NCI-H1694 (cell line): ENCODE measurements at regions not wholly inside any gene's neighbourhood (a gene's known extent, or its start where the extent isn't known, plus 50 kb on each side); places are given as distances from the start of the nearest gene placed in this dataset.

ENCODE experiments used
- DNase-seq: peaks from one replicate; lab custom pipeline; 2025; lab: John Stamatoyannopoulos, UW

DNA sequence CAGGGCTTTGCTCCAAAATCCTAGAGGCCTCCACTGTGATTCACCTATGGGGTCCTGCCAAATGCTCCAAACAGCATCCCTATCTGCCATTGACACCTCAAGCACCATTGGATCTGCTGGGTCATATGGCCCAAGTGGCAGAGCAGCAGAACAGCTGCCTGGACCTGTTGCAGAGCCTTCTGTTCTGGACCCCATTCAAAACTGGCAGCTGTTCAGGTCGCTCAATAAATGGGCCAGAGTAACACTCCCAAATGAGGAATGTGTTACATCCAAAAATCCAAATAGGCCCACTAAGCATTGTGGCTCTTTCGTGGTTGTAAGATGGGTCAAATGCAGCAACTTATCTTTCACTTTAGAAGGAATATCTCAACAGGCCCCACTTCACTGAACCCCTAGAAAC lies 783.6 kb downstream of the DCDC2C start:
- DNase-seq, result peak; percentile 37

DNA sequence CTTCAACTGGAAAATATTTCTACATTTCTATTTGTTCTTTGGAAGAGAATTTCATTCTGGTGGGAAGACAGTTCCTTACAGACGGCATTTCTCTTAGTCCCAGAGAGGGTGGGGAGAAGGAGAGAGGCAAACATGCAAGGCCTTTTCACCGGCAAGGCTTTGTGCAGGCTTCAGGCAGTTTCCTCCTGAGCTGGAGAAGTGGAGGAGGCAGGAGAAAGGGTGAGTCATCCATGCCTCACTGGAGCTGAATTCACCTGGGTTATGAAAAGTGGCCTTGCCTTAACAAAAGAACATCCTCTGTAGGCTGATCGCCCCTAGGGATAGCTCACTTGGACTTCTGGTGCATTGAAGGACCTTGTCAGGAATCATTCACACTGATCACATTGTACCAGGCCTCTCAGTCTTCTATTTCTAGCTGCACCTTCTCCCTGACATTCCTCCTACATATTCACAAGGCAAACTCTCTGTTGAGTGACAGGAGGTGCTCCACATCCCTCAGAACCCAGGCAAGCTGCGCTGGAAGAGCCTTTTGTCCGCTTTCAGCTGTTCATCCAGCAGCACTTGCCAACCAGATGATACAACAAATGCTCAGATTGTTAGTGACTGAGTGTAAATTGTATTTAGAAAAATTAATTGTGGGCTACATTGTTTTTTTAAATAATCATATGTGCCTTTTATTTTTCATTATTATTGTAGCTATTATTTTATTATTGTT lies 796.1 kb downstream of the DCDC2C start:
- no peak for DNase-seq

DNA sequence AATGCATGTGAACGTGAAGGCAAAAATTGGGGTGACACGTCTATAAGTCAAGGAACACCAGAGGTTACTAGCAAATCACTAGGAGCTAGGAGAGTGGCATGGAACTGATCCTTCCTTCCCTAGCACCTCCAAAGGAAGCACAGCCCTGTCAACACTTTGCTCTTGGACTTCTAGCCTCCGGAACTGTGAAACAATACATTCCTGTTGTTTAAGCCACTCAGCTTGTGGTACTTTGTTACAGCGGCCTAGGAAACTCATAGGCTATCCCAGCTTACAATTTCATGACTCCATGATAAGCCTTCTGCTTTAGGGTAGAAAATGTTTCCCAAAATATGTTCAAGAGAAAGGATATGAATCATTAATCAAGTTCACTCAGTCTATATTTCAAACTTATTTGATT lies 798.1 kb downstream of the DCDC2C start:
- no peak for DNase-seq

- no peak for DNase-seq
Observed at GRCh38 chr2:4502230-4502843, 799.0 kb downstream of the DCDC2C start.

DNA sequence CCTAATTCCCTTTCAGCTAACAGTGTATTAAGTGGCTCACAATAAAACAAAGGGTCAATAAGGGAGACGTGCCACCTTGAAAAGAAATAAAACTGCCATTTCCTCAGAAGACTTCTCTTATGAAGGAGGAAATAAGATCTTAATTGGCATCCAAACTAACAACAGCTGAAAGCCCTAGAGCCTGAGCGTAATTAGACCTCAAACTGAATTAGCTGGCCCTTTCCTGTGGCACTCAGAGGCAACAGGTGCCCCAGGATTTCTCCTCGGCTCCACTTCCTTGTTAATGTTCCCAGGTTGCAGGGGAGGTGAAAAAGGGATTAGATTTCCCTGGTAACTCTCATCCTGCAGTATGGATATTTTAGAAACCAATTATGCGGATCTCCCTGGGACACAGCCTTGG lies 804.3 kb downstream of the DCDC2C start:
- DNase-seq, result no peak

GRCh38 chr2:4515871-4516761 lies 812.7 kb downstream of the DCDC2C start:
- peak; percentile 64 for DNase-seq

DNA sequence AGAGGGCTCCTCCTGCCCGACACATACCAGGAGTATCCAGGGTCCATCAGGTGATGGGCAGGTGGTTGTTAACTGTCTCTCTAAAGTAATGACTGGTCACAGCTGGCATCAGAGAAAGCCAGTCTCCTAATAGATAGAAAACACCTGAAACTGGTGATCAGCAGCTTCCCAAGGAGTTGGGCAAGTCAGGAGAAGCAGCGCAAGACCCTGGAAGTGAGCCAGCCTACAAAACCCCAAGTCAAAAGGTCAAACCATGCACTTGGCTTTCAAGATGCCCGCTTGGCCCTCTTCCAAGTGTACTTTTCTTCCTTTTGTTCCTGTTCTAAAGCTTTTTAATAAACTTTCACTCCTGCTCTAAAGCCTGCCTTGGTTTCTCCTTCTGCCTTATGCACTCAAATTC lies 815.2 kb downstream of the DCDC2C start:
- no peak for DNase-seq

- DNase-seq, result no peak
Observed at GRCh38 chr2:4522498-4523421, 819.4 kb downstream of the DCDC2C start.

DNA sequence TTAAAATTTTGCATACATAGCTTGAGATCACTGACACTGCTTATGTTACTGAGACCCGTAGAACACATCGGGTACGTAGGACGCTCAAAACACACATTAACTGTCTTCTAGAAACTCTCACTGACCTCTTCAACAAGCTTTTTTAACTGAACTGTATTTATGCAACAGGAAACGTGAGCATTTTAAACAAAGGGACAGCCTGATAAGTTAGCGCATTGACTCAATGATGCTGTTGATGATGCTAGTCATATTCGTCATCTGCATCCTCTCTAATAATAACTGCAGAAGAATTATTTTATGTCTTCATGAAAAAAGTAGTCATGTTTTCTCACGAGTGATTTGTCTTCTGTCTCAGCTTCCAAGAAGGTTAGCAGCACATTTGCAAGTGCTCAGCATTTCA lies 824.0 kb downstream of the DCDC2C start:
- DNase-seq, result no peak

DNA sequence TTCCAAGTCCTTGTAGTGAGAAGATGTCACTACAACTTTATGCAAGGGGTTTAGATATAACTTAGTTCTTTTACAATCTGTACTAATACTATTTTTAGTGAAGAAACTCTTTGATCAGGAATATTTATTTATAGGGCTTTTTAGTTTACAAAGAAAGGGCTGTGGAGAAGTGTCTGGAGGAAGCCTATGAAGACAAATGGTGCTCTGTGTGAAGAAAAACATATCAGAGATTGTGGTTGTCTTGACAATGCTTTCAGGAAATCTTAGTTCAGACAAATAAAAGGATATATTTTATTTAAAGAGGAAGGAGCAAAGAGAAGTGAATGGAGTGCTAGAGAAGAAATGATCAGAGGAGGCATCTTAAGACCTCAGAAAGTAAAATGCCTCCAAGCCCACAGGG lies 824.9 kb downstream of the DCDC2C start:
- no peak for DNase-seq

DNA sequence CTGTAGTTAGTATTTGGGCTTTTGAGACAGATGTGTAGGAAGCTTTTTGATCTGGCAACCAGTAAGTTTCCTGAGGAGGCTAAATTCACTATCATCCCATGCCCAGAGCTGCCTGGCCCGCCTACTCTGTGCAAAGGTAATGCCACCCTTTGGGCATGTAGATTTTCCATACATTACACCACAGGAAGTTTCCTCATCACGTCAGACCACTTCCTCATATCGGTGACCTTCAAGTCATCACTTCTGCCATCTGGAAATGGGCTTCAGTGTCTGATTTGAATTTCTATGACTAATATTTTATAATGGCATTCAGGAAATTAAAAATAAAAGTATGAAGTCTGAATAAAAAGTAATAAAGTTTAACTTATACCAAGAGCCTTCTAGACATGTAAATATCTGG lies 825.4 kb downstream of the DCDC2C start:
- no peak for DNase-seq

GRCh38 chr2:4529738-4530137 lies 826.4 kb downstream of the DCDC2C start:
- DNase-seq, result no peak

DNA sequence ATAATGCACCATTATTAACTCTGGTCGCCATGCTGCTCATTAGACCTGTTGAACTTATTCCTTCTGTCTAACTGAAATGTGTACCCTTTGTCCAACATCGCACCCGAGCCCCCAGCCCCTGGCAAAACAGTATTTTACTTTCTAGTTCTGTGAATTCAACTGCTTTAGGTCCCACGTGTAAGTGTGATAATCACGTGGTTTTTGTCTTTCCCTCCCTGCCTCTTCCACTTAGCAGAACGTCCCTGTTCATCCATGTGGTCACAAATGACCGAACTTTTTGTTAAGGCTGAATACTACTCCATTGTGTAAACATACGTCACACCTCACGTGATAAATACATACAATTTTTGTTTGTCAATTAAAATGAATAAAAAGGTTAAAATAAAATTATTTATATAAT lies 826.9 kb downstream of the DCDC2C start:
- DNase-seq, result no peak

- DNase-seq, result no peak
Observed at GRCh38 chr2:4533806-4534205, 830.4 kb downstream of the DCDC2C start.

DNA sequence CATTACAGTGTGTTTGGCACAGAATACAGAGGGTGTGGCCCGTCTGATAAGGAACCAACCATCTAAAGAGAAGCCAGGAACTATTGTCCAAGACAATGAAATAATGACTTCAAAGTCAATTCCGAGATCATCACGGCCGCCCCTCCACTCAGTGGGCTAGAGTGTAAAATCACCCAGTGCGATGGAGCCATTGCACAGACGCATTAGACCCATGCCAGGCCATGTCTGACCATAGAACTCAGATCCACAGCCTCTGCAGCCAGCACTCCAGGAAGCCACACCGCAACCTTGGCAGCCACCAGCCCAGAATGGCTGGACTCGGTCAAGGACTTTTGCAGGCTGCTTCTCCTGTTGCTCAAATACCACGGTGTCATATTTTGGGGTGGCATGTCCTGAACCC lies 835.7 kb downstream of the DCDC2C start:
- no peak for DNase-seq

- no peak for DNase-seq
Observed at GRCh38 chr2:4549666-4550210, 846.4 kb downstream of the DCDC2C start.

GRCh38 chr2:4551691-4552474 lies 848.5 kb downstream of the DCDC2C start:
- DNase-seq, result no peak

GRCh38 chr2:4553241-4553640 lies 849.9 kb downstream of the DCDC2C start:
- DNase-seq, result no peak

DNA sequence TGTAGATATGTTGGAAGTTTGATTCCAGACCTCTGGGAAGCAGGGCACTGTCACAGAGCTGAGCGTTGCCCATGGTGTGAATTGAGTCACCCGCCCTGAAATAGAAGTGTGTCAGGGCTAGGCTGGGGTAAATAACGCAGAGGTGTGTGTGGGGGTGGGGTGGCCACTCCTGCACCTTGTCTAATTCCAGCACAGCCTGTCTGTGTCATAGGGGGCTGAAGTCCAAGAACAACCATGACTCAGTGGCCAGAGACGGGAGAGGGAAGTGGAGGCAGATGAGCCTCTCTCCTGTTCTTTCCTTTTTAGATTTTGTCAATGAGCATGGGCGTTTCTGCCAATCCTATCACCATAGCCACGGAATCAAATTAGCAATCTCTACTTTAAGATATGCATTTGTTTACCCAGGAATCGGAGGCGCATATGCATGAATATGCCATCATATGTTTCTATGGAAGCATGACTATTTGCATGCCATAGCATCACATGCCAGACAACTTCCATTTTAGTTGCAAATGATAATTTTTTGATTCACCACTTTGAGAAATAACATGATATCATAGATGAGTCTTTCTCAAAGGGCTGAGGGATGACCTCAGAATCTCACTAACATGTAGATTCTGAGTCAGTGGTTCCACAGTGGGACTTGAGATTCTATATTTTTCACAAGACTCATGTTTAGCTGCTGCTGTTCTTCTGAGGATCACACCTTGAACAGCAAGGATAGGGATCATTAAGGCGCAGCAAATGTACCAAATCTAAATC lies 852.9 kb downstream of the DCDC2C start:
- no peak for DNase-seq

GRCh38 chr2:4561196-4561595 lies 857.8 kb downstream of the DCDC2C start:
- no peak for DNase-seq
